Endothelial cell of hepatic sinusoid (primary cell): ENCODE measurements at regions not wholly inside any gene's neighbourhood (a gene's known extent, or its start where the extent isn't known, plus 50 kb on each side); places are given as distances from the start of the nearest gene placed in this dataset.
"Not testable (repeated sequence)": the region's sequence is repeated elsewhere in the genome, so short reads cannot be mapped to it uniquely, and the experiment has no call there.

Source experiments
- in situ Hi-C: cut with HindIII; loops from 2 replicates; pipeline ENCODE4 v1.10.0; 2017; ENCODE audit warnings: low sequenced_read_pairs

- in situ Hi-C loops = no loop called here
Measured at GRCh38 chr2:16104315-16104948, 164.1 kb downstream of the MYCN start.

- in situ Hi-C loops = no loop called here
Measured at GRCh38 chr2:16103614-16104314, 163.4 kb downstream of the MYCN start.

- in situ Hi-C loops = no loop called here
Measured at GRCh38 chr2:16102976-16103380, 162.6 kb downstream of the MYCN start.

GRCh38 chr2:16102358-16102975 is 162.1 kb downstream of the MYCN start:
- in situ Hi-C loops = no loop called here

- in situ Hi-C loops = no loop called here
Measured at GRCh38 chr2:16101196-16101595, 160.8 kb downstream of the MYCN start.

GRCh38 chr2:16100006-16100405 is 159.7 kb downstream of the MYCN start:
- in situ Hi-C loops = no loop called here

GRCh38 chr2:16099326-16099725 is 159.0 kb downstream of the MYCN start:
- in situ Hi-C loops = no loop called here

GRCh38 chr2:16096962-16097361 is 156.6 kb downstream of the MYCN start:
- in situ Hi-C loops = no loop called here

- in situ Hi-C loops = not testable (repeated sequence)
Measured at GRCh38 chr2:16095483-16095882, 155.1 kb downstream of the MYCN start.

GRCh38 chr2:16094811-16095210 is 154.5 kb downstream of the MYCN start:
- in situ Hi-C loops = no loop called here

GRCh38 chr2:16093639-16094529 is 153.5 kb downstream of the MYCN start:
- in situ Hi-C loops = no loop called here

GRCh38 chr2:16092861-16093638 is 152.7 kb downstream of the MYCN start:
- in situ Hi-C loops = no loop called here

- in situ Hi-C loops = no loop called here
Measured at GRCh38 chr2:16091576-16092282, 151.4 kb downstream of the MYCN start.

- in situ Hi-C loops = no loop called here
Measured at GRCh38 chr2:16090650-16091575, 150.6 kb downstream of the MYCN start.

GRCh38 chr2:16089491-16089890 is 149.1 kb downstream of the MYCN start:
- in situ Hi-C loops = not testable (repeated sequence)

- in situ Hi-C loops = no loop called here
Measured at GRCh38 chr2:16088802-16089112, 148.4 kb downstream of the MYCN start.

- in situ Hi-C loops = no loop called here
Measured at GRCh38 chr2:16088035-16088801, 147.9 kb downstream of the MYCN start.

- in situ Hi-C loops = not testable (repeated sequence)
Measured at GRCh38 chr2:16086136-16086535, 145.8 kb downstream of the MYCN start.
